DMS53 treated with DMSO at 0.1 percent for 48 hours (cell line): ENCODE measurements at regions not wholly inside any gene's neighbourhood (a gene's known extent, or its start where the extent isn't known, plus 50 kb on each side); places are given as distances from the start of the nearest gene placed in this dataset.

Source experiments
- DNase-seq: peaks from one replicate; lab custom pipeline; 2025; ENCODE audit not compliant: unreplicated experiment; lab: John Stamatoyannopoulos, UW

- no peak for DNase-seq
Observed at GRCh38 chr5:68379275-68380036, 163.9 kb downstream of the PIK3R1 start.

GRCh38 chr5:68380078-68380477 is 164.5 kb downstream of the PIK3R1 start:
- no peak for DNase-seq

GRCh38 chr5:68381060-68381459 is 165.5 kb downstream of the PIK3R1 start:
- no peak for DNase-seq

- no peak for DNase-seq
Observed at GRCh38 chr5:68381909-68382308, 166.4 kb downstream of the PIK3R1 start.

- DNase-seq: no peak
Observed at GRCh38 chr5:68382640-68383039, 167.1 kb downstream of the PIK3R1 start.

GRCh38 chr5:68383888-68384310 is 168.3 kb downstream of the PIK3R1 start:
- DNase-seq: no peak

- DNase-seq: no peak
Observed at GRCh38 chr5:68384936-68385594, 169.5 kb downstream of the PIK3R1 start.

- DNase-seq: no peak
Observed at GRCh38 chr5:68385936-68386335, 170.4 kb downstream of the PIK3R1 start.

GRCh38 chr5:68387074-68387796 is 171.7 kb downstream of the PIK3R1 start:
- no peak for DNase-seq

GRCh38 chr5:68389618-68390017 is 174.1 kb downstream of the PIK3R1 start:
- DNase-seq: no peak

GRCh38 chr5:68392617-68393016 is 177.1 kb downstream of the PIK3R1 start:
- DNase-seq: no peak

- no peak for DNase-seq
Observed at GRCh38 chr5:68395302-68395701, 179.7 kb downstream of the PIK3R1 start.

GRCh38 chr5:68395926-68396511 is 180.5 kb downstream of the PIK3R1 start:
- peak; percentile 77 for DNase-seq

GRCh38 chr5:68396722-68397121 is 181.2 kb downstream of the PIK3R1 start:
- DNase-seq: peak; percentile 89

GRCh38 chr5:68398146-68398812 is 182.7 kb downstream of the PIK3R1 start:
- DNase-seq: no peak

- DNase-seq: no peak
Observed at GRCh38 chr5:68403301-68403700, 187.7 kb downstream of the PIK3R1 start.

GRCh38 chr5:68404246-68404645 is 188.7 kb downstream of the PIK3R1 start:
- DNase-seq: no peak

- DNase-seq: peak; percentile 53
Observed at GRCh38 chr5:68405026-68405684, 189.6 kb downstream of the PIK3R1 start.

- DNase-seq: no peak
Observed at GRCh38 chr5:68405784-68406743, 190.5 kb downstream of the PIK3R1 start.
